ENCODE measurements at regions not wholly inside any gene's neighbourhood (a gene's known extent, or its start where the extent isn't known, plus 50 kb on each side); places are given as distances from the start of the nearest gene placed in this dataset.

DNA sequence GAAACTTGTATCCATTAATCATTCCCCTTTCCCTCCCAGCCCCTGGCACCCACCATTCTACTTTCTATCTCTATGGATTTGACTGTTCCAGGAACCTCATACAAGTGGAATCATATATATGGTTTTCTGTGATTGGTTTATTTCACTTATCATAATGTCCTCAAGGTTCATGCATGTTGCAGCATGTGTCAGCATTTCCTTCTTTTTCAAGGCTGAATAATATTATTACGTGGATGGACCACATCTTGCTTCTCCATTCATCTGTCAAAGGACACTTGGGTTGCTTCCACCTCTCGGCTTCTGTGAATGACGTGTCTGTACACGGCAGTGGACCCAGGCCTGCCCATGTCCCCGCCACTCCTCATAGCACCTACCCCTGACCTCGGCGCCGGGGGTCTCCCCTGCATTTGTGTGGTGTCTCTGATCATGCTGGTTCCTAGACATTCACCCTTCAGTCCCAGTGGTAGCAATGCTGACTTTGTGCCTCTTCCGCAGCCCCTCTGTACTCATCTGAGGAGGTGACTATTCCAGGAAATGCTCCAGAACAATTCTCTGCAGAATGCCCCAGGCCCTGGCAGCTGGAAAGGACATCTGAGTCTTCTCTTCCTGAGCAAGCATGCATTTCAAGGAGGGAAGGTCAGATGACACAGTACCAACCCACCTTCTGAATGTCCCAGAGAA is 136.9 kb downstream of the PSMG1 start:
- no peak overlapping the region for H3K23ac ChIP-seq (ENCODE audit: insufficient read length, low read depth, low read length)
- no CpG with 5 or more reads among the region's 9 CpGs for WGBS (ENCODE audit: extremely low coverage, insufficient read length, low lambda C conversion rate)
- no peak overlapping the region for H3K14ac ChIP-seq (ENCODE audit: insufficient read depth, low read length)
- no peak overlapping the region for H2BK120ac ChIP-seq (ENCODE audit: low read depth, low read length, poor library complexity, severe bottlenecking)
- no peak overlapping the region for H2BK15ac ChIP-seq (ENCODE audit: low read depth, low read length)
- Mint-ChIP-seq H3K36me3 (ENCODE audit: insufficient read depth in 1 of 3, low read depth in 3 of 3) (no peaks in the 10 kb centered on the region; a peak in 1 of 7 replicates), H3K4me1 (peaks cover 8 to 17% of the 10 kb centered on the region in 2 experiments), H3K27ac (peak overlapping the region in 1 of 3 experiments; percentile 62; a peak in 1 of 7 replicates), H3K9me3 (no peaks in the 10 kb centered on the region), H3K27me3 (ENCODE audit: low read depth) (no peaks in the 10 kb centered on the region; the same call in 1 of the 2 replicates), H3K4me3 (no peak overlapping the region)
- no peaks in the 10 kb centered on the region for H3K23me2 ChIP-seq (ENCODE audit: insufficient read length, low read depth, low read length, poor library complexity, severe bottlenecking)
- no peak overlapping the region for H2BK20ac ChIP-seq (ENCODE audit: low read depth, low read length, poor library complexity, severe bottlenecking)
- H2AFZ ChIP-seq (ENCODE audit: low read length) = no peak overlapping the region
- H3K9ac ChIP-seq (ENCODE audit: extremely low read depth, insufficient read length, low read length) = no peak overlapping the region
- no peaks in the 10 kb centered on the region for H3K9me3 ChIP-seq (ENCODE audit: control insufficient read depth, low read depth, low read length)
- no peak overlapping the region for H2AK5ac ChIP-seq (ENCODE audit: insufficient read length, low read length)
- no peak overlapping the region for H3T11ph ChIP-seq (ENCODE audit: low read length)
- H3K79me2 ChIP-seq (ENCODE audit: insufficient read depth, low read length) = no peaks in the 10 kb centered on the region
- no peak overlapping the region for H4K5ac ChIP-seq (ENCODE audit: insufficient read length, low read depth, low read length)
- TF ChIP-seq, protein P1, sequence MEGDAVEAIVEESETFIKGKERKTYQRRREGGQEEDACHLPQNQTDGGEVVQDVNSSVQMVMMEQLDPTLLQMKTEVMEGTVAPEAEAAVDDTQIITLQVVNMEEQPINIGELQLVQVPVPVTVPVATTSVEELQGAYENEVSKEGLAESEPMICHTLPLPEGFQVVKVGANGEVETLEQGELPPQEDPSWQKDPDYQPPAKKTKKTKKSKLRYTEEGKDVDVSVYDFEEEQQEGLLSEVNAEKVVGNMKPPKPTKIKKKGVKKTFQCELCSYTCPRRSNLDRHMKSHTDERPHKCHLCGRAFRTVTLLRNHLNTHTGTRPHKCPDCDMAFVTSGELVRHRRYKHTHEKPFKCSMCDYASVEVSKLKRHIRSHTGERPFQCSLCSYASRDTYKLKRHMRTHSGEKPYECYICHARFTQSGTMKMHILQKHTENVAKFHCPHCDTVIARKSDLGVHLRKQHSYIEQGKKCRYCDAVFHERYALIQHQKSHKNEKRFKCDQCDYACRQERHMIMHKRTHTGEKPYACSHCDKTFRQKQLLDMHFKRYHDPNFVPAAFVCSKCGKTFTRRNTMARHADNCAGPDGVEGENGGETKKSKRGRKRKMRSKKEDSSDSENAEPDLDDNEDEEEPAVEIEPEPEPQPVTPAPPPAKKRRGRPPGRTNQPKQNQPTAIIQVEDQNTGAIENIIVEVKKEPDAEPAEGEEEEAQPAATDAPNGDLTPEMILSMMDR (conservative IDR thresholded peaks at IDR 0.05) = no peak
- no peaks in the 10 kb centered on the region for H4K20me1 ChIP-seq (ENCODE audit: control insufficient read depth, insufficient read depth, insufficient read length)
- no peak overlapping the region for H2BK12ac ChIP-seq (ENCODE audit: insufficient read length, low read depth, low read length)
- DNase-seq = no peak
- H3K4me1 ChIP-seq (ENCODE audit: insufficient read depth, low read length) = no peaks in the 10 kb centered on the region
- no peak overlapping the region for H3K4me2 ChIP-seq (ENCODE audit: insufficient read depth, insufficient read length, low read length)
- H3K56ac ChIP-seq (ENCODE audit: insufficient read length, low read depth, low read length) = no peak overlapping the region
- H3K79me1 ChIP-seq (ENCODE audit: insufficient read depth, low read depth, low read length, poor library complexity, severe bottlenecking) = no peaks in the 10 kb centered on the region
- no peak overlapping the region for H3K4ac ChIP-seq (ENCODE audit: low read depth, low read length)
- H2BK5ac ChIP-seq (ENCODE audit: insufficient read length, low read length) = no peak overlapping the region
- no peak overlapping the region for H3K27ac ChIP-seq (ENCODE audit: insufficient read length, low read depth, low read length)
- no peaks in the 10 kb centered on the region for H3K27me3 ChIP-seq (ENCODE audit: insufficient read depth, low read length)
- H3K18ac ChIP-seq (ENCODE audit: insufficient read length, low read depth, low read length) = no peak overlapping the region
- no peak overlapping the region for H4K8ac ChIP-seq (replicated peaks; ENCODE audit: insufficient read length, low read depth, low read length)
- H4K91ac ChIP-seq (ENCODE audit: insufficient read length, low read depth, low read length) = no peak overlapping the region
